SU-DHL-6 (cell line): ENCODE measurements at regions not wholly inside any gene's neighbourhood (a gene's known extent, or its start where the extent isn't known, plus 50 kb on each side); places are given as distances from the start of the nearest gene placed in this dataset.

ENCODE experiments used
- EZH2phosphoT487 ChIP-seq: fragments of 200-600 bp; sonication (generic), shearing (Covaris generic); conservative IDR thresholded peaks from 2 replicates; pipeline ENCODE4 v1.6.1; 2018; ENCODE audit warnings: mild to moderate bottlenecking, antibody characterized with exemption, low read length, moderate library complexity, mixed read lengths
- TF ChIP-seq, protein P1 (sequence below): fragments of 200-600 bp; sonication (generic); IDR thresholded peaks from one replicate; pipeline ENCODE4 v1.5.1; 2017; ENCODE audit warnings: antibody characterized with exemption, mild to moderate bottlenecking, low read length, moderate library complexity; ENCODE audit not compliant: insufficient read depth, poor library complexity, severe bottlenecking

DNA sequence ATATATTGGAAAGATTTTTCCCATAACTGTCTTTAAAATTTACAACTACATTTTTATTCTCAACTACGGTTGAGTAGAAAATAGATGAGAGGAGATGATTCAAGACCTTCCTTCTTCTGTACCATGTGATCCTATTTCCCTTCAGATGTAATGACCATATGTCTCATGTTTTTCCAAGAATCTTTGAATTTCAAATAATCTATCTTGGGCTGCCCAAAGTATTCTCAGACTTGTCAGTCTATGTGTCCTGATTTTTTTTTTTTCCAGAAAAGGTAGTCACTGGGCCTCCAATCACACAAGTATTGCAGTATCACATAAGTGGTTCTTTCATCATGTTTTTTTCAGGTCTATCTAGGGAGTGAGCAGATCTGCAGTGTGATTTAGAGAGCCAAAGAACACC, 392.4 kb downstream of the RFC3 start:
- TF ChIP-seq, protein P1, sequence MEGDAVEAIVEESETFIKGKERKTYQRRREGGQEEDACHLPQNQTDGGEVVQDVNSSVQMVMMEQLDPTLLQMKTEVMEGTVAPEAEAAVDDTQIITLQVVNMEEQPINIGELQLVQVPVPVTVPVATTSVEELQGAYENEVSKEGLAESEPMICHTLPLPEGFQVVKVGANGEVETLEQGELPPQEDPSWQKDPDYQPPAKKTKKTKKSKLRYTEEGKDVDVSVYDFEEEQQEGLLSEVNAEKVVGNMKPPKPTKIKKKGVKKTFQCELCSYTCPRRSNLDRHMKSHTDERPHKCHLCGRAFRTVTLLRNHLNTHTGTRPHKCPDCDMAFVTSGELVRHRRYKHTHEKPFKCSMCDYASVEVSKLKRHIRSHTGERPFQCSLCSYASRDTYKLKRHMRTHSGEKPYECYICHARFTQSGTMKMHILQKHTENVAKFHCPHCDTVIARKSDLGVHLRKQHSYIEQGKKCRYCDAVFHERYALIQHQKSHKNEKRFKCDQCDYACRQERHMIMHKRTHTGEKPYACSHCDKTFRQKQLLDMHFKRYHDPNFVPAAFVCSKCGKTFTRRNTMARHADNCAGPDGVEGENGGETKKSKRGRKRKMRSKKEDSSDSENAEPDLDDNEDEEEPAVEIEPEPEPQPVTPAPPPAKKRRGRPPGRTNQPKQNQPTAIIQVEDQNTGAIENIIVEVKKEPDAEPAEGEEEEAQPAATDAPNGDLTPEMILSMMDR, result no peak
- TF ChIP-seq EZH2phosphoT487, result no peak
